Parathyroid adenoma (tissue), 2 donors: ENCODE measurements at regions not wholly inside any gene's neighbourhood (a gene's known extent, or its start where the extent isn't known, plus 50 kb on each side); places are given as distances from the start of the nearest gene placed in this dataset.

Experiments used
- H2AFZ ChIP-seq: fragments of 300-600 bp; sonication (generic); one replicate; pipeline ENCODE4 v1.7.0; 2017; ENCODE audit warnings: antibody characterized with exemption, mild to moderate bottlenecking
- H3K27ac ChIP-seq: fragments of 300-600 bp; sonication (generic); one replicate; pipeline ENCODE4 v1.7.0; 2017
- H3K27me3 ChIP-seq: fragments of 300-600 bp; sonication (generic); one replicate; pipeline ENCODE4 v1.7.0; 2017; ENCODE audit warnings: low read length; ENCODE audit not compliant: control insufficient read depth, insufficient read depth
- H3K36me3 ChIP-seq: fragments of 300-600 bp; sonication (generic); one replicate; pipeline ENCODE4 v1.7.0; 2017; ENCODE audit warnings: low read length; ENCODE audit not compliant: control insufficient read depth, insufficient read depth
- H3K4me1 ChIP-seq: fragments of 300-600 bp; sonication (generic); one replicate; pipeline ENCODE4 v1.7.0; 2017; ENCODE audit warnings: control low read depth
- H3K4me2 ChIP-seq: fragments of 300-600 bp; sonication (generic); one replicate; pipeline ENCODE4 v1.7.0; 2017; ENCODE audit warnings: low read length
- H3K4me3 ChIP-seq: fragments of 300-600 bp; sonication (generic); one replicate; pipeline ENCODE4 v1.7.0; 2017; ENCODE audit warnings: low read depth, low read length
- H3K79me2 ChIP-seq: fragments of 300-600 bp; sonication (generic); one replicate; pipeline ENCODE4 v1.7.0; 2017; ENCODE audit warnings: control low read depth
- H3K9ac ChIP-seq: fragments of 300-600 bp; sonication (generic); one replicate; pipeline ENCODE4 v1.7.0; 2017; ENCODE audit warnings: mild to moderate bottlenecking
- H3K9me3 ChIP-seq: fragments of 300-600 bp; sonication (generic); one replicate; pipeline ENCODE4 v1.7.0; 2017; ENCODE audit warnings: low read length; ENCODE audit not compliant: control insufficient read depth
- TF ChIP-seq, protein P1 (sequence below): fragments of 300-600 bp; sonication (generic); IDR thresholded peaks from one replicate; pipeline ENCODE4 v1.7.0; 2017; ENCODE audit warnings: antibody characterized with exemption, mild to moderate bottlenecking
- donor health status: primary hyperparathyroidism.

DNA sequence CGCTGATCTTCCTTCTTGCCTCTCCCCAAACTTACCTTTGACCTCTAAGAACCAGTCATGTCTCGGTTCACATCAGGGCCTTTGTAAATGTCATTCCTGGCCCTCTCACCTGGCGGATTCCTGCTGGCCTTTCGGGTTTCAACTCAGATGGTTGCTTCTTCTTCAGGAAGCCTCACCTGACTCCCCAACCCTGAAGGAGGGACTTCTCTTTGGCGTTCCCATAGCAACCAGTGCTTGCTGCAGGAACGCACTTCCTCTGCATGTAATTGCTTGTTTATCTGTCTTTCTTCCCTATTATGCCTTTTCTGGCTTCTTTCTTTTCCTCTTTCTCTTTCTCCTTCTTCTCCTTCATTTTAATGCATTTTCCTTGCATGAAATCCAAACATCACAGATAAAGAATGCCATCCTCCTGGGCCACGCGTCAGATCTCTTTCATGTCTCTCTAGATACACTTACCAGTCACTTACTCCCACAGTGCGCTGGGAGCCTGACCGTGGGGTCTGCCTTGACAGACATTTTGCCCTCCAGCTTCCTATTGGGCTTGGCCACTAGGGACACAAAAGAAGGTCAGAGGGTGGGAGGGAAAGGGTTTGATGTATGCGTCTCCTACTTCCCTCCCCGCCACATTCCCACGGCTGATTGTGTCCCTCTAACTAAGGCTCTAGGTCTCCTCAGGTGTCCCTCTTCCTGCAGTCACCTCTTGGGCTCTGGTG lies 295.7 kb upstream of the TSHZ2 start:
- Histone ChIP-seq H3K4me2 (no peak overlapping the region), H3K4me1 (no peaks in the 10 kb centered on the region), H3K36me3 (no peaks in the 10 kb centered on the region), H3K9me3 (no peaks in the 10 kb centered on the region), H3K27me3 (no peaks in the 10 kb centered on the region), H3K9ac (no peak overlapping the region), H3K4me3 (no peak overlapping the region), H3K79me2 (no peaks in the 10 kb centered on the region), H2AFZ (no peak overlapping the region), H3K27ac (no peak overlapping the region)
- TF ChIP-seq, protein P1, sequence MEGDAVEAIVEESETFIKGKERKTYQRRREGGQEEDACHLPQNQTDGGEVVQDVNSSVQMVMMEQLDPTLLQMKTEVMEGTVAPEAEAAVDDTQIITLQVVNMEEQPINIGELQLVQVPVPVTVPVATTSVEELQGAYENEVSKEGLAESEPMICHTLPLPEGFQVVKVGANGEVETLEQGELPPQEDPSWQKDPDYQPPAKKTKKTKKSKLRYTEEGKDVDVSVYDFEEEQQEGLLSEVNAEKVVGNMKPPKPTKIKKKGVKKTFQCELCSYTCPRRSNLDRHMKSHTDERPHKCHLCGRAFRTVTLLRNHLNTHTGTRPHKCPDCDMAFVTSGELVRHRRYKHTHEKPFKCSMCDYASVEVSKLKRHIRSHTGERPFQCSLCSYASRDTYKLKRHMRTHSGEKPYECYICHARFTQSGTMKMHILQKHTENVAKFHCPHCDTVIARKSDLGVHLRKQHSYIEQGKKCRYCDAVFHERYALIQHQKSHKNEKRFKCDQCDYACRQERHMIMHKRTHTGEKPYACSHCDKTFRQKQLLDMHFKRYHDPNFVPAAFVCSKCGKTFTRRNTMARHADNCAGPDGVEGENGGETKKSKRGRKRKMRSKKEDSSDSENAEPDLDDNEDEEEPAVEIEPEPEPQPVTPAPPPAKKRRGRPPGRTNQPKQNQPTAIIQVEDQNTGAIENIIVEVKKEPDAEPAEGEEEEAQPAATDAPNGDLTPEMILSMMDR = no peak

DNA sequence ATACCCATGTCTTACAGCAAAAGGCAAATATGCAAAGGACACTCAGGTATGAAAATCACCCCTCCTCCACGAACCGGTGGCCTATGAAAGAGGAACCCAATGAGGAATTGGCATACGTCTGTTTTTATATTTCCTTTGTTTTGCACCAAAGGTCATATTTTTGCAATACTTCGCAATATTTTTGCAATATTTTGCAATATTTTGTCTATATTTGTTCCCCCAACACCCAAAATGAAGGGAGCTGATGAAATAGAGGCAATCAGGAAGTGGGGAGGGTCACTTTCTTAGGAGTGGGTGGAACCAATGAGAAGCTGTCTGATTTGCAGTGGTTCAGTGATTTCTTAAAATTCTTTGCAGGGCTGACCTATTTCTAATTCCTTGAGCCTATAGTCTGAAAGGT lies 296.8 kb upstream of the TSHZ2 start:
- Histone ChIP-seq H3K27me3 (no peaks in the 10 kb centered on the region), H3K4me3 (no peak overlapping the region), H3K4me2 (no peak overlapping the region), H3K9me3 (no peaks in the 10 kb centered on the region), H3K4me1 (no peaks in the 10 kb centered on the region), H2AFZ (no peak overlapping the region), H3K27ac (no peak overlapping the region), H3K9ac (no peak overlapping the region), H3K36me3 (no peaks in the 10 kb centered on the region), H3K79me2 (no peaks in the 10 kb centered on the region)
- TF ChIP-seq, protein P1 = no peak

DNA sequence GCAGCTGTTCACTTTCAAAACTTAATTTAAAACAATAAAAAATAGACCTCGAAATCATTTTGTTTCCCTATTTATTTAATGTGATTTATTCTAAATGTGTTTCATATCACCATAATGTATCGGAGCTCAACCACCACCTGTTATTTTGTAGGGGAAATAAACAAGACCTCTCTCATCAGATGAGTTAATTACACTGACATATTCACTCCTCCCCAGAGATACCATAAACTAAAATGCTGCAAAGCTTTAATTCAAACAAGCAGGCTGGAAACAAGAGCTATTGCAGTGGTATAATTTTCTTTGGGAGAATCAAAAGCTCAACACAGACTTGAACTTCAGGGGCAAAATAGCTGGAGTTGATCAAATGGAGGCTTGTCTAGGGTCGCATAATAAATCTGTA lies 303.5 kb upstream of the TSHZ2 start:
- Histone ChIP-seq H3K9ac (no peak overlapping the region), H3K79me2 (no peaks in the 10 kb centered on the region), H2AFZ (no peak overlapping the region), H3K9me3 (no peaks in the 10 kb centered on the region), H3K36me3 (no peaks in the 10 kb centered on the region), H3K27me3 (no peaks in the 10 kb centered on the region), H3K27ac (no peak overlapping the region), H3K4me3 (no peak overlapping the region), H3K4me2 (no peak overlapping the region), H3K4me1 (no peaks in the 10 kb centered on the region)
- TF ChIP-seq, protein P1 = no peak

DNA sequence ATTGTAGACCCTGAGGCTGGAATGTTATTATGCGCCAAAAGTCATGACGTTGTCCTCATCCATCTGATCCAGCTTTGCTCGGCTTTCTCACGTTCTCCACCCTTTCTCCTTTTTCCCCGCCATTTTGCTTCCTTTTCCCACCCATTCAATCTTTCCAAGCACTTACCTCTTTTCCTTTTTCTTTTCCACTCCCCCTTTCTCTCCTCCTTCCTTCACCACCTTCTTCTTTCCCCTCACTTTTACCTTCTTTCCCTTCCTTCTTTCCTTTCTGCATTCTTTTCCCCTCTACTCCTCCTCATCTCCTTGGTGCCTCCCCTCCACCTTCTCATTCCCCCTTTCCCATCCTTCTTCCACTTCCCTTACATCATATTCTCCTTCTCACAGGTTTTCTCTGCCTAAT lies 304.8 kb upstream of the TSHZ2 start:
- no peaks in the 10 kb centered on the region for H3K9me3 ChIP-seq
- H3K36me3 ChIP-seq = no peaks in the 10 kb centered on the region
- H2AFZ ChIP-seq = no peak overlapping the region
- H3K4me1 ChIP-seq = no peaks in the 10 kb centered on the region
- TF ChIP-seq, protein P1 = no peak
- no peak overlapping the region for H3K4me3 ChIP-seq
- no peak overlapping the region for H3K27ac ChIP-seq
- no peak overlapping the region for H3K9ac ChIP-seq
- no peak overlapping the region for H3K4me2 ChIP-seq
- no peaks in the 10 kb centered on the region for H3K27me3 ChIP-seq
- no peaks in the 10 kb centered on the region for H3K79me2 ChIP-seq

DNA sequence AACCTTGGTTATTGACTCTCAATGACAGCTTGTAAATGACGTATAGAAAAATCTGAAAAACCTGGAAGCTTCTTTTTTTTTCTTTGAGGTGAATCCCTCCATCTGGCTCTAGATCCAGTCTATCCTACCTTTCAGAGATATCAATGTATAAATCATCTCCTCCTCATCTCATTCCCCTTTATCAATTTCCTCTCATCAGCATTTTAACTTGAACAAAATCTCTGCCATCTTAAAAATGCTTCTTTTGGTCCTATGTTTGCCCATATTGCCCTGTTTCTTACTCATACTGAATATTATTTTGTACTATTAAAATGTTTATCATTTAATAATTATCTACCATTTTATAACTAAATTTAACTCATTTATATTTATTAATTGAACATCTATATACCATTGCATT lies 306.7 kb upstream of the TSHZ2 start:
- no peak overlapping the region for H2AFZ ChIP-seq
- TF ChIP-seq, protein P1 = no peak
- no peaks in the 10 kb centered on the region for H3K27me3 ChIP-seq
- H3K9me3 ChIP-seq = no peaks in the 10 kb centered on the region
- no peaks in the 10 kb centered on the region for H3K36me3 ChIP-seq
- no peak overlapping the region for H3K27ac ChIP-seq
- no peaks in the 10 kb centered on the region for H3K79me2 ChIP-seq
- H3K9ac ChIP-seq = no peak overlapping the region
- no peak overlapping the region for H3K4me2 ChIP-seq
- H3K4me3 ChIP-seq = no peak overlapping the region
- H3K4me1 ChIP-seq = no peaks in the 10 kb centered on the region
